HepG2 (cell line): ENCODE measurements at regions not wholly inside any gene's neighbourhood (a gene's known extent, or its start where the extent isn't known, plus 50 kb on each side); places are given as distances from the start of the nearest gene placed in this dataset.

Experiments used
- ATAC-seq: fragments of 200-7000 bp; cut with Tn5 transposase; 3 replicates; pipeline ENCODE4 v1.9.1; 2020; ENCODE audit warnings: mild to moderate bottlenecking, moderate library complexity
- BruUV-seq: library from RNA; stranded (reverse); fragments of 400-500 nt; replicated peaks from 2 replicates; lab custom pipeline; 2021; lab: Mats Ljungman, UMichigan
- CTCF ChIA-PET: fragments of 300-600 bp; formaldehyde crosslinking; extraction: SDS; loops from one replicate; lab custom pipeline; 2021; ENCODE audit warnings: low total read pairs, inconsistent platforms, low intra/inter-chr PET ratio; lab: Yijun Ruan, JAX
- POLR2A ChIA-PET: fragments of 350-600 bp; sonication (Branson Sonifier 250); formaldehyde crosslinking; loops from one replicate; lab custom pipeline; 2020; ENCODE audit warnings: antibody characterized with exemption, inconsistent platforms; lab: Yijun Ruan, JAX
- DNase-seq: peaks from one replicate; pipeline ENCODE4 v3.0.0-alpha.2; 2015; ENCODE audit warnings: low spot score
- FAIRE-seq: peaks from 3 replicates; lab custom pipeline; 2011; peaks lifted over from hg19 to GRCh38; lab: Jason Lieb, UNC
- H2AFZ ChIP-seq: one replicate; pipeline ENCODE4 v1.6.1; 2011; ENCODE audit warnings: low read length, inconsistent platforms
- H3K27ac ChIP-seq: fragments of 300-600 bp; 3 replicates; pipeline ENCODE4 v1.8.0; 2011; ENCODE audit warnings: mixed run types, mild to moderate bottlenecking, mixed read lengths, low read length, inconsistent platforms; ENCODE audit not compliant: insufficient read depth; ENCODE audit errors: extremely low read length
- H3K27me3 ChIP-seq, 2 experiments: fragments of 200-600 bp in 1 of 2; 2 replicates in 1 of 2; 3 replicates in 1 of 2; pipeline versions ENCODE4 v1.6.0 to v1.8.0; 2011; ENCODE audit warnings: low read length in 2 of 2, mild to moderate bottlenecking in 2 of 2, moderate library complexity in 2 of 2, inconsistent platforms in 1 of 2; ENCODE audit not compliant: insufficient read depth in 2 of 2, control insufficient read depth in 1 of 2
- H3K36me3 ChIP-seq, 2 experiments: fragments of 200-600 bp in 1 of 2; replicated peaks in 1 of 2; 2 replicates in 1 of 2; 3 replicates in 1 of 2; pipeline versions ENCODE4 v1.5.1 to v1.8.0; 2011; ENCODE audit warnings: low read length in 2 of 2, inconsistent platforms in 1 of 2; ENCODE audit not compliant: insufficient read depth in 2 of 2, control insufficient read depth in 1 of 2
- H3K4me1 ChIP-seq: 2 replicates; pipeline ENCODE4 v1.5.1; 2012; ENCODE audit warnings: low read length, inconsistent platforms; ENCODE audit not compliant: insufficient read depth
- H3K4me2 ChIP-seq: 2 replicates; pipeline ENCODE4 v1.6.0; 2011; ENCODE audit warnings: low read depth, low read length, inconsistent platforms
- H3K4me3 ChIP-seq, 3 experiments: fragments of 200-600 bp in 1 of 3; sonication (generic), shearing (Covaris generic) in 1 of 3; replicated peaks in 1 of 3; 2 replicates each; pipeline ENCODE4 v1.5.1; 2011 to 2016; ENCODE audit warnings: low read length in 3 of 3, inconsistent platforms in 2 of 3, low read depth in 2 of 3, mild to moderate bottlenecking in 2 of 3, control low read depth in 1 of 3, mixed read lengths in 1 of 3; ENCODE audit not compliant: insufficient read depth in 1 of 3
- H3K79me2 ChIP-seq: one replicate; pipeline ENCODE4 v1.6.1; 2011; ENCODE audit warnings: low read length, inconsistent platforms; ENCODE audit not compliant: insufficient read depth
- H3K9ac ChIP-seq: 2 replicates; pipeline ENCODE4 v1.6.0; 2011; ENCODE audit warnings: mild to moderate bottlenecking, low read depth, low read length, inconsistent platforms; ENCODE audit not compliant: insufficient read depth
- H3K9me3 ChIP-seq: 2 replicates; pipeline ENCODE4 v1.5.1; 2012; ENCODE audit warnings: mild to moderate bottlenecking, low read length
- H4K20me1 ChIP-seq: 2 replicates; pipeline ENCODE4 v1.6.0; 2011; ENCODE audit warnings: inconsistent platforms, mild to moderate bottlenecking, low read length, moderate library complexity; ENCODE audit not compliant: insufficient read depth
- ATRX ChIP-seq: sonication (generic); formaldehyde crosslinking; IDR thresholded peaks from 2 replicates; pipeline ENCODE4 v1.4.0; 2020; ENCODE audit warnings: missing genetic modification reagents, borderline replicate concordance
- MYNN ChIP-seq: sonication (generic); formaldehyde crosslinking; IDR thresholded peaks from 2 replicates; pipeline ENCODE4 v1.4.0; 2020; ENCODE audit warnings: mild to moderate bottlenecking, low read depth, missing genetic modification reagents
- NFRKB ChIP-seq: fragments of 450-650 bp; IDR thresholded peaks from 2 replicates; pipeline ENCODE4 v1.6.1; 2017
- RAD21 ChIP-seq: fragments of 450-650 bp; formaldehyde crosslinking; IDR thresholded peaks from 2 replicates; pipeline ENCODE4 v1.5.0; 2020; ENCODE audit warnings: mild to moderate bottlenecking
- RELA ChIP-seq: sonication (generic); formaldehyde crosslinking; IDR thresholded peaks from 2 replicates; pipeline ENCODE4 v1.4.0; 2020; ENCODE audit warnings: missing genetic modification reagents
- SATB2 ChIP-seq: sonication (generic); formaldehyde crosslinking; IDR thresholded peaks from 2 replicates; pipeline ENCODE4 v1.5.0; 2020; ENCODE audit warnings: missing genetic modification reagents
- SNRNP70 ChIP-seq: fragments of 200-400 bp; formaldehyde crosslinking; IDR thresholded peaks from 2 replicates; pipeline ENCODE4 v1.6.1; 2017; ENCODE audit warnings: mild to moderate bottlenecking, low read depth, low read length, moderate library complexity
- THAP7 ChIP-seq: sonication (generic); formaldehyde crosslinking; IDR thresholded peaks from 2 replicates; pipeline ENCODE4 v1.8.1; 2023; ENCODE audit warnings: mild to moderate bottlenecking, missing genetic modification reagents
- ZFP1 ChIP-seq: IDR thresholded peaks from 2 replicates; pipeline ENCODE4 v1.6.1; 2016
- ZNF121 ChIP-seq: sonication (generic); formaldehyde crosslinking; IDR thresholded peaks from 2 replicates; pipeline ENCODE4 v1.5.0; 2020; ENCODE audit warnings: mild to moderate bottlenecking, missing genetic modification reagents
- ZNF124 ChIP-seq: sonication (generic); formaldehyde crosslinking; IDR thresholded peaks from 2 replicates; pipeline ENCODE4 v1.4.0; 2020; ENCODE audit warnings: missing genetic modification reagents
- ZNF543 ChIP-seq: sonication (generic); formaldehyde crosslinking; IDR thresholded peaks from 2 replicates; pipeline ENCODE4 v1.4.0; 2020; ENCODE audit warnings: mild to moderate bottlenecking, missing genetic modification reagents
- ZNF557 ChIP-seq: sonication (generic); formaldehyde crosslinking; IDR thresholded peaks from 2 replicates; pipeline ENCODE4 v1.4.0; 2020; ENCODE audit warnings: missing genetic modification reagents
- ZNF607 ChIP-seq: sonication (generic); formaldehyde crosslinking; IDR thresholded peaks from 2 replicates; pipeline ENCODE4 v1.5.1; 2020; ENCODE audit warnings: missing genetic modification reagents, mild to moderate bottlenecking, borderline replicate concordance
- ZNF644 ChIP-seq: IDR thresholded peaks from 2 replicates; pipeline ENCODE4 v1.6.1; 2016; ENCODE audit warnings: low read depth
- ZNF746 ChIP-seq: sonication (generic); formaldehyde crosslinking; IDR thresholded peaks from 2 replicates; pipeline ENCODE4 v1.8.0; 2022; ENCODE audit warnings: mild to moderate bottlenecking, missing genetic modification reagents
- ZNF747 ChIP-seq: sonication (generic); formaldehyde crosslinking; IDR thresholded peaks from 2 replicates; pipeline ENCODE4 v1.8.1; 2023; ENCODE audit warnings: missing genetic modification reagents, mild to moderate bottlenecking, borderline replicate concordance
- WGBS: methylation state at CpG from one replicate; pipeline ENCODE4 v1.1.6; 2017; ENCODE audit warnings: low lambda C conversion rate; 5-methylcytosine and 5-hydroxymethylcytosine counted together
- in situ Hi-C: cut with HindIII; loops from 2 replicates; pipeline ENCODE4 v1.10.0; 2017; ENCODE audit warnings: low pct_unique_long_range_greater_than_20kb; ENCODE audit not compliant: extremely low pct_ligation_motif_present
- intact Hi-C: fragments of 100-400 bp; cut with micrococcal nuclease; formaldehyde crosslinking; loops from one replicate; pipeline ENCODE4 v1.10.0; 2022; ENCODE audit not compliant: unreplicated experiment
- TF ChIP-seq, protein P1 (sequence below): sonication (generic); formaldehyde crosslinking; IDR thresholded peaks from 2 replicates; pipeline ENCODE4 v1.4.0; 2020; ENCODE audit warnings: missing genetic modification reagents, low read depth, mild to moderate bottlenecking, borderline replicate concordance
- TF ChIP-seq, protein P2 (sequence below): sonication (generic); formaldehyde crosslinking; IDR thresholded peaks from 2 replicates; pipeline ENCODE4 v1.4.0; 2020; ENCODE audit warnings: mild to moderate bottlenecking, missing genetic modification reagents

- in situ Hi-C loops: no loop called here
- TF ChIP-seq ZNF644 (no peak), ZFP1 (CRISPR knock-in tag) (no peak), ZNF121 (CRISPR knock-in tag) (no peak)
These were observed 70.4 kb upstream of the TAMM41 start for GRCh38 chr3:11917051-11917450.

GRCh38 chr3:11919390-11919789 is 72.7 kb upstream of the TAMM41 start:
- in situ Hi-C loops: no loop called here
- Histone ChIP-seq H2AFZ (no peak overlapping the region), H3K79me2 (no peaks in the 10 kb centered on the region), H3K27ac (no peak overlapping the region), H3K4me1 (peaks cover 12% of the 10 kb centered on the region), H3K36me3 (no peaks in the 10 kb centered on the region), H3K4me3 (no peak overlapping the region), H3K9me3 (no peaks in the 10 kb centered on the region), H3K9ac (no peak overlapping the region), H4K20me1 (no peaks in the 10 kb centered on the region), H3K4me2 (no peak overlapping the region), H3K27me3 (peaks cover 1 to 6% of the 10 kb centered on the region in 2 experiments; a peak in 1 of 5 replicates)
- DNase-seq (no peak), FAIRE-seq (no peak), ATAC-seq (no peak)
- WGBS: 28% methylated on average over 7 of the region's 7 CpGs
- ChIA-PET CTCF (no interaction called here), POLR2A (no interaction called here)
- no TSS peak for BruUV-seq
- intact Hi-C loops: no loop called here
- TF ChIP-seq ZNF543 (CRISPR knock-in tag) (no peak), SATB2 (no peak), ZNF557 (CRISPR knock-in tag) (no peak), ATRX (no peak), SNRNP70 (no peak), ZNF747 (CRISPR knock-in tag) (no peak), RELA (CRISPR knock-in tag) (no peak), MYNN (no peak), ZNF124 (CRISPR knock-in tag) (no peak), ZNF607 (no peak), NFRKB (no peak), THAP7 (CRISPR knock-in tag) (no peak), ZNF746 (no peak), RAD21 (CRISPR knock-in tag) (no peak)
- TF ChIP-seq, protein P1, sequence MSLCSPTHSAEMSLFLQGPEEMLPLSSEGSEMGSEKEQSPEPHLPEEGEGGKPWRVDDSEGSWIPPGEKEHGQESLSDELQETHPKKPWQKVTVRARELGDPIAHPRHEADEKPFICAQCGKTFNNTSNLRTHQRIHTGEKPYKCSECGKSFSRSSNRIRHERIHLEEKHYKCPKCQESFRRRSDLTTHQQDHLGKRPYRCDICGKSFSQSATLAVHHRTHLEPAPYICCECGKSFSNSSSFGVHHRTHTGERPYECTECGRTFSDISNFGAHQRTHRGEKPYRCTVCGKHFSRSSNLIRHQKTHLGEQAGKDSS: no peak
- TF ChIP-seq, protein P2, sequence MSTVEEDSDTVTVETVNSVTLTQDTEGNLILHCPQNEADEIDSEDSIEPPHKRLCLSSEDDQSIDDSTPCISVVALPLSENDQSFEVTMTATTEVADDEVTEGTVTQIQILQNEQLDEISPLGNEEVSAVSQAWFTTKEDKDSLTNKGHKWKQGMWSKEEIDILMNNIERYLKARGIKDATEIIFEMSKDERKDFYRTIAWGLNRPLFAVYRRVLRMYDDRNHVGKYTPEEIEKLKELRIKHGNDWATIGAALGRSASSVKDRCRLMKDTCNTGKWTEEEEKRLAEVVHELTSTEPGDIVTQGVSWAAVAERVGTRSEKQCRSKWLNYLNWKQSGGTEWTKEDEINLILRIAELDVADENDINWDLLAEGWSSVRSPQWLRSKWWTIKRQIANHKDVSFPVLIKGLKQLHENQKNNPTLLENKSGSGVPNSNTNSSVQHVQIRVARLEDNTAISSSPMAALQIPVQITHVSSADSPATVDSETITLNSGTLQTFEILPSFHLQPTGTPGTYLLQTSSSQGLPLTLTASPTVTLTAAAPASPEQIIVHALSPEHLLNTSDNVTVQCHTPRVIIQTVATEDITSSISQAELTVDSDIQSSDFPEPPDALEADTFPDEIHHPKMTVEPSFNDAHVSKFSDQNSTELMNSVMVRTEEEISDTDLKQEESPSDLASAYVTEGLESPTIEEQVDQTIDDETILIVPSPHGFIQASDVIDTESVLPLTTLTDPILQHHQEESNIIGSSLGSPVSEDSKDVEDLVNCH (CRISPR knock-in tag): no peak

More at GRCh38 chr3:11917051-11917450, 70.4 kb upstream of the TAMM41 start:
- POLR2A ChIA-PET: no interaction called here
- ATAC-seq (no peak), DNase-seq (no peak), FAIRE-seq (no peak)
- Histone ChIP-seq H2AFZ (no peak overlapping the region), H3K9ac (no peak overlapping the region), H3K9me3 (no peaks in the 10 kb centered on the region), H3K36me3 (no peaks in the 10 kb centered on the region), H3K4me2 (no peak overlapping the region), H3K27me3 (peaks cover 0 to 11% of the 10 kb centered on the region in 2 experiments; a peak in 2 of 5 replicates), H4K20me1 (no peaks in the 10 kb centered on the region), H3K4me3 (no peak overlapping the region), H3K79me2 (no peaks in the 10 kb centered on the region), H3K4me1 (peaks cover 12% of the 10 kb centered on the region), H3K27ac (no peak overlapping the region)
- 58% methylated on average over 9 of the region's 11 CpGs for whole genome bisulfite sequencing
- CTCF ChIA-PET: no interaction called here
- intact Hi-C loops: no loop called here
- BruUV-seq: no TSS peak
